GM23248 (cell line): ENCODE measurements at regions not wholly inside any gene's neighbourhood (a gene's known extent, or its start where the extent isn't known, plus 50 kb on each side); places are given as distances from the start of the nearest gene placed in this dataset.
"Not testable (repeated sequence)": the region's sequence is repeated elsewhere in the genome, so short reads cannot be mapped to it uniquely, and the experiment has no call there.

Experiments used
- EZH2 ChIP-seq: fragments of 200-600 bp; sonication (generic); IDR thresholded peaks from 2 replicates; pipeline ENCODE4 v1.6.1; 2018; ENCODE audit warnings: antibody characterized with exemption, mild to moderate bottlenecking; ENCODE audit not compliant: insufficient read depth, poor library complexity, severe bottlenecking
- EZH2phosphoT487 ChIP-seq: fragments of 200-600 bp; sonication (generic); IDR thresholded peaks from 2 replicates; pipeline ENCODE4 v1.6.1; 2018; ENCODE audit warnings: antibody characterized with exemption, moderate library complexity, mild to moderate bottlenecking, low read depth; ENCODE audit not compliant: insufficient read depth

DNA sequence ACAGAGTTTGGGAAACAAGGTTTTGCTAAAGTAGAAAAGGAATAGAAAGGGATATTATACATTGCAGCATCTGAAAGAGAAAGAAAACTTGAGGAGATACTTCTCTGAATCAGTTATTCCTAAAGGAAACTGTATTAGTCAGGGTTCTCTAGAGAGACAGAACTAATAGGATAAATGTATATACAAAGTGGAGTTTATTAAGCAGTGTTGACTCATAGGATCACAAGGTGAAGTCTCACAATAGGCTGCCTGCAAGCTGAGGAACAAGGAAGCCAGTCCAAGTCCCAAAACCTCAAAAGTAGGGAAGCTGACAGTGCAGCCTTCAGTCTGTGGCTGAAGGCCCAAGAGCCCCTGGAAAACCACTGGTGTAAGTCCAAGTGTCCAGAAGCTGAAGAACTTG is 167.6 kb upstream of the TMEM106B start:
- not testable (repeated sequence) for TF ChIP-seq EZH2, EZH2phosphoT487
